Mucosa of gallbladder (tissue), 1 donor: ENCODE measurements at regions not wholly inside any gene's neighbourhood (a gene's known extent, or its start where the extent isn't known, plus 50 kb on each side); places are given as distances from the start of the nearest gene placed in this dataset.
A peak's percentile ranks its signal among the peaks of the same experiment; 100 is the strongest.
"Not testable (repeated sequence)": the region's sequence is repeated elsewhere in the genome, so short reads cannot be mapped to it uniquely, and the experiment has no call there.

Experiments used
- DNase-seq: peaks from one replicate; pipeline ENCODE4 v3.0.0-alpha.2; 2020; ENCODE audit warnings: low spot score
- donor health status: DM: no; HTN: no; CAD: no.

GRCh38 chr1:94362466-94363058, 55.6 kb upstream of the ABCD3 start:
- no peak for DNase-seq

DNA sequence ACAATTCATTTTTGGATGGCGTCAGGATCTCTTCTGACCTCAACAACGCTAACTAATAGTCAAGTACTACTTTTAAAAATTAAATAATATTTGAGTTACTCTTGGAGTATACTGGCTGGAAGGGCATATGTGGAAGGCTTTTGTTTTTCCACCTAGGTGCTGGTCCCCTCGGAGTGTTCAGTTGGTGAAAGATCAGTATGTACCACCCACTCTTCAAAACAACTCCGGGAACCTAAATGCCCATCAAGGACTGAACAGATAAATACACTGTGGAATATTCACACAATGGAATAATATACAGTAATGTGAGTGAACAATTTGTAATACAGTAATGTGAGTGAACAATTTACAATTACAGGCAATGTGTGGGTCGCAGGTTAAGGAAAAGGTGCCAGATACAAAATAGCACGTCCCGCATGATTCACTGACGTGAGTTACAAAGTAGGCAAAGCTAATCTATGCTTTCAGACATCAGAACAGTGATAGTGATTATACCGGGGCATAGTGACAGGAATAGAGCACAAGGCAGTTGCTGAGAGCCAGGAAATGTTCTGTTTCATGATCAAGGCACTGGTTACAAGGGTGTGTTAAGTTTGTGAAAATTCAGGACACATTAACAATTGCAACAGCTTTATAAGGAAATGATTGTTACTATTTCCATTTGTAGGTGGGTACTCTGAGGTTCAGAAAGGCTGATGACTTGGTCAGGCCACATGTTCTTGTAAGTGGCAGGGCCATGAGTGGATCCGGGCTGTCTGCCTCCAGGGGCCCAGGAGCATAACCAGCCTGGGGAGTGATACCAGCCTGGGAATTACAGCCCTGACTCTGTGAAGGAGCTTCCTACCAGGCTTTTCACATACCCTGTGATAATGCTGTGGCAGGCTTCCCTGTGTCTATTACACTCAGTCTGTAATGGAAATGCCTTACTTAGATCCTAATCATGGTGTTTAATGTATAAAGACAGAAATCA, 59.3 kb upstream of the ABCD3 start:
- DNase-seq, result no peak

DNA sequence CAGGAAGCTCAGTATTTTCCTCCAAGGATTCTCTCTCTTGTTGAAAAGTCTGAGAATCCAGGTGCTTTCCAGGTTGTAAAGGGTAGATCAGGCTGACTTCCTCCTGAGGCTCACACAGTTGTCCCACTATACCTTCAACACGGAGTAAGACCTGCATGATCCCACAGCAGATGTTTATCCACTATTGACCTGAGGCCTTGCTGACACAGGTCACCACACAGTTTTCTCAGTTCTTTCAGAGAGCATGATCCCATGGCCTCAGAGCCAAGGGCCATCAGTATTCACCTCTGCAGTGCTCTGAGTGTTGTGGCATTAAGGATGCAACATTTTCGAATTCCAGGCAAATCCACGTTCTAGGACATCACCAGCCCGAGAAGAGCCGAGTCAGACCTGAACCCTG, 60.5 kb upstream of the ABCD3 start:
- DNase-seq, result no peak

GRCh38 chr1:94355485-94355980, 62.7 kb upstream of the ABCD3 start:
- no peak for DNase-seq

- DNase-seq, result no peak
These were observed 66.7 kb upstream of the ABCD3 start for GRCh38 chr1:94351481-94351880.

DNA sequence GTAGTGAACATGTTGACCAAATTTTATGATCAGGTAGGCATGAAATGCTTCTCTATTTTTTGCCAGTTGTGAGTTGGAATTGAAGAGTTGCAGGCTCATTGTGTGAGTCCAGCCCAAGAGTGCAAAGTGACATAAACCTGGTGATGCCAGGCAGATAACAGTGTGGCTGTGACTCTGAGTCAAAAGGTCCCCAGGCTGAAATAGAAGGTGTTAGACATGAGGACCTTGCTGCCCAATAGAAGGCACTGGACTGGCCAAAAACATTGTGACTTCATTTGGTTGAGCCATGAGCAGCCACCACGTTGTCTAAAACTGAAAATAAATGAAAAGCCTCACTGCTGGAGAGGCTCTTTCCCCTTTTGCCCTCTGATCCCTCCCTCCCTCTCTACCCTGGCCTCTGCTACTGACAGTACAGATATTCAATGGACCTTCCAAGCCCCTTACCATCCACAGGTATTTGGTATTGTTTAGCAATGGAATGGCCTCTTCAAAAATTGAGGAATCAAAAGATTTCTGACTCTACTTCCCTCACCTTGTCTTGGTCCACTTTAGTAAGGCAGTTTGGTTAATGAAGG, 67.8 kb upstream of the ABCD3 start:
- DNase-seq, result no peak

DNA sequence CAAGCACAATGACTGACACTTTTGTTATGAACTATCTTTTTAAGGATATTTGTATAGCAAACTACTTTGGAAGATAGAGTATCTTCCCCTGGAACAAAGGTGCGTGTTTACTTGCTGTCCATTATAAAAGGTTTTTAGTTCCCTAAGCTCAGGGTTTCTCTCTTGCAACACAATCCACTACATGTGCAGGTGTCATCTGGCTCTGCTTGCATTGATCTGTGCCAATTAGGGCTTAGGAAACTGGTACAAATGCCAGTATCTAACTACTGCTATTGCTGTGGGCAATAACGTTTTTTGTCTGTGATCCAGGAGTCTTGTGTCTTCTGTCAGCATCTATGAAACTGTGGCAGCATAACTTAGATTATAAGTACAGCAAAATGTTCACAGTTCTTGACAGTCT, 68.3 kb upstream of the ABCD3 start:
- no peak for DNase-seq

GRCh38 chr1:94348386-94348785, 69.8 kb upstream of the ABCD3 start:
- not testable (repeated sequence) for DNase-seq

- no peak for DNase-seq
These were observed 73.0 kb upstream of the ABCD3 start for GRCh38 chr1:94345148-94345721.

GRCh38 chr1:94342416-94342815, 75.8 kb upstream of the ABCD3 start:
- DNase-seq, result no peak

DNA sequence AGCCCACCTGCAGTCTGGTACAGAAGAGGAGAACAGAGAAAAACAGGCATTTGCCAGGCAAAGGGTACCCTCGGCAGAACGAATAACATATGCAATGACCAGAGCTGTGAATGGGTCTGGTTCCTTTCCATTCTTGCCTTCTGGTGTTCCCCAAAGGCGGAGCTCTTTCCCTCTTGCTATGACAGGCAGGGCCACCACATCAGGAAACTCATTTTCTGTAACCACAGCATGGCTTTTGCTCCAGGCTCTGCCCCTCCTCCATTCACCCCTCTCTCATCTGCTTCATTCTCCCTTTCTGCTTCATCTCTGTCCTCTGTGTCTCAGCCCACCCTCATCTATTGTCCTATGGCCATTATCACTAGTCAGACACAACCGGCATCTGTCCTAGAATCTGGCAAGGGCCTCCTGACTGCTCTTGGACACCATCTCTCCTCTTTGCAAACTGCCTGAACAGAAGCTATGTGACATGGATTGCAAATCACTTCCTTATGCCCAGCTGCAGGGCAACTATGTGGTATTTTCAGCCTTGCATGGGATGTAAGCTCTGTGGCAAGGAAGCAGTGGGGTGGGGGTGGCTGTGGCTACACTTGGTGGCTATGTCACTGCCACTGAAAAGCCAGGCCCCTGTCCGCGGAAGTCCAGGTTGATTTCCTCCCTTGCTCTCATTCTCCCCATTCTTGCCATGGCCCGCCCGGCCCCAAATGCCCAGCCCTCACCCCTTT, 78.8 kb upstream of the ABCD3 start:
- DNase-seq, result no peak

GRCh38 chr1:94336991-94337390, 81.2 kb upstream of the ABCD3 start:
- no peak for DNase-seq

- DNase-seq, result peak; percentile 84
These were observed 82.2 kb upstream of the ABCD3 start for GRCh38 chr1:94335950-94336349.

GRCh38 chr1:94335447-94335846, 82.7 kb upstream of the ABCD3 start:
- no peak for DNase-seq

GRCh38 chr1:94334764-94335163, 83.4 kb upstream of the ABCD3 start:
- DNase-seq, result no peak

DNA sequence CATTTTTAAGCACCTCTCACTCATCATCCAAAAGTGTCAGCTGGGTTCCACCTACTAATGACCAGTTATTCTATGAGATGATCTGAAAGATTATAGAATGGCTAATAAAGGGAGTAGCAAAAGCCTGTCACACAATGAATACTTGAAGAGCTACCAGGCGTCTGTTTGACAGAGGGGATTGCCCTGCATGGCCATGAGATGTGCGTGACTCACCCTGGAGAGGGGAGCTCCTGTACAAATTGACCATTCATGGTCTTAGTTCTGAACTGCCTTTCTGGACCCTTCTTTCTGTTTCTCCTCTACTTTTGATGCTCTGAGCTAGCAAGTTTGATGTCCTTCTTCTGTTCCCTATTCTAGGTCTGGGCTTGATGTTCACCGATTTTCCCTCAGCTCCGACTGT, 85.2 kb upstream of the ABCD3 start:
- no peak for DNase-seq

GRCh38 chr1:94332516-94332915, 85.7 kb upstream of the ABCD3 start:
- DNase-seq, result no peak

DNA sequence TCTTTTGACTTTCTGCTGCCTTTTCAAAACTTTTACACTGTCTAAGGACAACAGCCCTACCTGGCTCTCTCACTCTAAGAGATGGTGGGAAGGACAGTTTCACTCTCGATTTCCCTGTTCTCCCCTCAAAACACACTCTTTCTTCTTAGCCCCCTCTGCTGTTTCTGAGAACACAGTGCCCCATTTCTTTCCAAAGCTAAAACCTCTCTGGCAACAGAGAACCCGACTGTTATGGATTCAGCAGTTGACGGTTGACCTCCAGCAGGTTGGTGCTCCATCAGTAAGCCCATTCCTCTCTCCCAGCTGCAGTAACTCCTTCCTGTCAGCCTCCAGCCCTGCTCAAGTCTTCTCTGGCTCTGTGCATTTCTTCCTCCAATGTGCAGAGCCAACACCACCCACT, 88.2 kb upstream of the ABCD3 start:
- no peak for DNase-seq

- no peak for DNase-seq
These were observed 88.9 kb upstream of the ABCD3 start for GRCh38 chr1:94329276-94329675.

DNA sequence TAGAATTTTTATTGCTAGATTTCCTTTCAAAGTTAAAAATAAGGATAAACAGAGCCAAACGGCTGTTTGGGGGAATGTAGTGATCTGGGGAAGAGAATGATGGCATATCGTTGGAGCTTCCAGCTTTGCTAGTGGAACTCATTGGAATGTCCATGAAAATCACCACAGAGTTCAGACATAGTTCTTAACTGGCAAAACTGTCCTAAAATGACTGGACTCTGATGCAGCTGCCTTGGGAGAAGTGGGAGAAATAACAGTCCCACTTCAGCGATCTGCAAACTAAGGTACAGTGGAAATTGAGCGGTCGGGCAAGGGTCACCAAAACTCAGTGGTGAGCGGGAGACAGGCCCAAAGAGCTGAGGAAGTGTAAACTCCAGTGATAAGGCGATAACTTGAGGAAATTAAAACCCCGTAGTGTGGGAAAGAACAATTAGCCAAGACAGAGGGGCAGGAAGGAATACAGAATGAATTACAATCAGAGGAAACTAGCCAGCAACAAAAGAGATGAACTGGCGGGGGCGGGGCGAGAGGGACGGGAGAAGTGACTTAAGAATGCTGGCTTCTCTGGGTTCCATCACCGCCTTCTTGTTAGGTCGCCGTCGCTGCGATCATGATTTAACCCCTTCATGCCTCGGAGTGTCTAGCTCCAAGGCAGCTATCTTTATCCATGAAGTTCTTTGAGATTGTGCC, 89.8 kb upstream of the ARHGAP29 start:
- peak; percentile 37 for DNase-seq

DNA sequence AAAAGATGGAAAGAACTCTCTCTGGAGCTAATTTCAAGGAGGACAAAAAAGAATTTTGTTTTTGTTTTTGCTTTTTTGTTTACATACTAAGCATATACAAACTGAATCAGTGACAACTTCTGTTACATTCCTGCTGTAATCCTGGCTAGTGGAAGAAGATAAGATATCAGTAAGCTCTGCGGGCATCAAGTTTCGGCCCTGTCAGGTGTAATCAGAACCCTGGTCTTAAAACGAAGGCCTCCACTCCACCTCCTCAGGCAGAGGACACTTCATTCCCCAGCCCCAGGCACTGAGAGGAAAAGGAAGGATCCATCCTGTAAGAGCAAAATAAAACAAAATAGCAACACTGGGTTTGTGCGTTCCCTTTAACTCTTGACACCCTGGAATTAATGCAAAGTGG, 88.9 kb upstream of the ARHGAP29 start:
- DNase-seq, result no peak
